ENCODE measurements at regions not wholly inside any gene's neighbourhood (a gene's known extent, or its start where the extent isn't known, plus 50 kb on each side); places are given as distances from the start of the nearest gene placed in this dataset.
"Not testable (repeated sequence)": the region's sequence is repeated elsewhere in the genome, so short reads cannot be mapped to it uniquely, and the experiment has no call there.

GRCh38 chr1:96521994-96522760 lies 199.4 kb upstream of the PTBP2 start:
- no peak for DNase-seq

DNA sequence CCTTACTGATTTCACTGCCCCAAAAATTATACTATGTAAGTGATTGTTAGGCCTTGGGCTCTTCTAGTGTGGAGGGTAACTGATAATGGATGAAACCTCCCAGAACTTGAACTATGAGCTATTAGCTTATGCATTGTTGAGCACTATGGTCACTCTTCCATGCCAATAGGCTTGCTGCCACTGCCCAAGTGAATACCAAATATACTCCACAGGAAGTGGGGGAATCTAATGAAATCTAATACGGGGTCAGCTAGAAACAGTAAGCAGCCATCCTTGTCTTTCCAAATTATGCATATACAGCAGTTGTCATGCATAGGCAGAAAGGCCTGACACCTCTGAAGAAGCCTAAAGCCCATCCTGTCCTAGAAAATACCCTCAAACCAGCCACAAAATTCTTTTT lies 198.7 kb upstream of the PTBP2 start:
- DNase-seq: no peak

GRCh38 chr1:96524100-96524499 lies 197.5 kb upstream of the PTBP2 start:
- no peak for DNase-seq

DNA sequence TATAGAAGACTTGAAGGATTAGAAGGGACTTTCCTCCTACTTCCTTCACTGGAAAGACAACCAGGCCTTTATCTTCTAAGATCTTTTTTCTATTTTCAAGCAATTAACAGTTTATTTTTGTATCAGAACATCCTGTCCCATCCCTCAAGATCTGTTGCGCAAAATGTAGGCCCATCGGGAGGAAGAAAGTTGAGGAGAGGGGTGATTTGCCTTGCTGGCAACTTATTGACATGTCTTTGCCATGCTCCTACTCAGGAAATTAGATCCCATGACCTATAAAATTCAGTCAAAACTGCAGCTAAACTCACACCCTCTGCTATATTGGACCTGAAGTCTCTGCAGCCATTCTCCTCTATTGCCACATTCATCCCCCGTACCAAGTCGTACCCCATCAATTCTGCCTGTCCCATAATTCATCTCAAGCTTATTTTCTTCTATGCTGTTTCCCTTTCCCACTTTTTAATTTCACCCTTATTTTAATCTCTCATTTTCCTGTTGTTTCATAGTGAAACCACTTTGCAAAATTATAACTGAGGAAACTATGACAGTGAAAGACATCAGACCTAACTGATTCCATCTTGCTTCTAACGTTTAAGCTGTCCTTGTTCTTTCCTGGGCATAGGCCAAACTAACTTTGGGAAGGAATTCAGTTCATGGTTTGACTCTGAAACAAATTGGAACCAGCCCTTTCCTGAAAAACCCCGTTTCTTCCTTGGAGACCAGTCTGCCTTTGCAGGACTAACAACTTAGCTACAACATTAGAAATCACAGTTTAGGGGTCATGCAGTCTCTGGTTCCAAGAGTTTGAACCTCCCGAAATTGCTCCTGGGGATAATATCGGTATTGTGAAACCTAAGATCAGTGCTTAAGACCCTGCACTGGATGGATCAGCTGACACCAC lies 195.7 kb upstream of the PTBP2 start:
- DNase-seq: no peak

- not testable (repeated sequence) for DNase-seq
Measured at GRCh38 chr1:96528672-96529071, 192.9 kb upstream of the PTBP2 start.

DNA sequence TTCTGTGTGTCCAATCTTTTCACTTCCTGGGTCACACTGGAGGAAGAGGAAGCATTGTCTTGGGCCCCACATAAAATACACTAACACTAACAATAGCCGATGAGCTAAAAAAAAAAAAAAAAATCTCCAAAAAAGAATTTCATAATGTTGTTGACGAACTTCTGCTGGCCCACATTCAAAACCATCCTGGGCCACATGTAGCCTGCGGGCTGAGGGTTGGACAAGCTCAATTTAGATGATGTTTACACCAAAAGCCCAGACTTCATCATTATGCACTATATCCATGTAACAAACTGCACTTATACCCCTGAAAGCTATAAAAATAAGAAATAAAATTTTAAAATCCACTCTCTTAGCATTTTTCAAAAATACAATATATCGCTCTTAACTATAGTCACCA lies 187.8 kb upstream of the PTBP2 start:
- no peak for DNase-seq

- no peak for DNase-seq
Measured at GRCh38 chr1:96536581-96536980, 185.0 kb upstream of the PTBP2 start.

DNA sequence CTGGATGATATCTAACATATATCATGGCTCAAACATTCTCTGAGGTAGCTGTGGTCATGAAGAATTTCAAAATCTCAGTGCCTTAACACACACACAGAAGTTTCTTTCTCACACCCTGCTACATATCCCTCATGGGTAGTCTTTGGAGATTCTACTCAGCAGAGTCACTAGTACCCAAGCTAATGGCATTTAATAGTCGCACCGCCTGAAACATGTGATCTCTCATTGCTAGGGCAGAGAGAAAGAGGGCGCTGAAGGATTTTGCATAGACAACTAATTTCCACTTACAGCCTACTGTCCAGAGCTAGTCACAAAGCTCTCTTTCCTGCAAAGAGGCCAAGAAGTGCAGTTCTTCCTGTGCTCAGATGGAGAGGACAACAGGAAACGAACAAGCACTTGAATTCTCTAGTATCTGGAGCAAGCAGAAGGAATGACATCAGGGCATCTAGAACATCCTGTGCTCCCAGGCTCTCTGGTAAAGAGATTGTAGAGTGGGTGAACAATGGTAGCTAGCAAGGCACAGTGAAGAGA lies 183.4 kb upstream of the PTBP2 start:
- no peak for DNase-seq

DNA sequence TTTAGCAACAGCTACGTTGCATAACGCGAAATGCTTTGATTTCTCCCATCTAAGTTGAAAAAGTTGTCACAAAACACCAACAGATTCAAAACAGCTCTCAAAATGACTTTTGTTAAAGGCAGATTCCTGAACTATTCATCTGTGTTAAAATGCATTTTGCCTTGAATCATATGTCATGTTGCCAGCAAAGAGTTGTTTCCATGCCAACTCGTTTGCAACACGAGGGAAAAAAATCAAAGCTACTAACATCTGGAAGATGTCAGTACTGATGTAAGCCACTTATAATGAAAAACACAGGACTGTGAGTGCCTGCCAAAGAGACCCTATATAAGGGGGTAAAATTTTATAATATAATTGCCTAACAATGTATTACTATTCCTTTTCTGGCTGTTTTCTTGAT lies 182.7 kb upstream of the PTBP2 start:
- DNase-seq: no peak

- DNase-seq: no peak
Measured at GRCh38 chr1:96541491-96541890, 180.1 kb upstream of the PTBP2 start.

- DNase-seq: no peak
Measured at GRCh38 chr1:96544051-96544830, 177.3 kb upstream of the PTBP2 start.

- no peak for DNase-seq
Measured at GRCh38 chr1:96544831-96545221, 176.8 kb upstream of the PTBP2 start.

DNA sequence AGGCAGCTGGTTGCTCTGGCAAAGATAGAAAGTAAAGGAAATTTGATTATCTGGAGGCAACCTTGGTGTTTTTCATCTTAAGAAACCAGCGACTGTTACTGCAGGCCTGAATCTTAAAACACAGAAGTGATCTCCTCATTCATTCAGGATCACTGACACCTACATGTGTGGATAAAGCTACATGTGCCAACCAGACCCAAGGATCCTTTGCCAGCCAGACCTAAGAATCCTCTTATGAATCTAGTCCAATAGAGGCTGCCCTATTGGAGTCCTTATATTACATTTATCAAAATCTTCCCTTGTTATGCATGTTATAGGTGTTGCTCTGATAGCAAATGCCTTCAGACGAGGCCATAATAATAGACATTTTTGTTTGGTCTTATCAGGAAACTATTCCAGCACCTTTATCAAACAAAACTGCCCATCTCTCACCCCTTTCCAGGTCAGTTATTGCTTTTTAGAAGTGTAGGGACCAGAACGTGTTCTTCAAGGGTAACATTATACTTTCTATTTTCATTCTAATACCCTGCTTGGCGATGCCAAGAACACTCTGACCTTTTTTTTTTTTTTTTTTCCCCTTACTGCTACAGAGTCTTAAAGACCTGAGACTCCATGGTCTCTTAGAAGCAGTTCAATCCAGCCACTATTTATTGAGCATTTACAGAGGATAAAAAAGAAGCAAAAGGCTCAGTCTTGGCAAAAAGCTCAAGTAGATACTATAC lies 175.5 kb upstream of the PTBP2 start:
- DNase-seq: no peak

DNA sequence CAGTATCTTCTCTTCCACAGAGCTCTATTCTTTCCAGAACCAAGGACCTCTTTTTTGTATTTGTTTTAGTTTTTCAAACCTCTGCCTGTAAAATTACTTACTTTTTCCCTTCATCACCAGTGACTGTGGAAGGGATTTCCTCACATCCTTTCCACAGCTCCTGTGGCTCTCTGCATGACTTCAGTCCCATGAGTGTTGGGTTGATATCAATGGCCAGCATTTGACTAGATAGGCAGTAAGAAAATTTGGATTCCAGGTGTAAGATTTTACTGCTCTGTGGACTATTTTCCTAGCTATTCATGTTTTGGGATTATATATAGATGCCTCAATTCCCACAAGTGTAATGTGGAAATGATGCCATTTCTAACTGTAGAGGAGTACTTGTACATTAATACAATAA lies 171.5 kb upstream of the PTBP2 start:
- no peak for DNase-seq

- no peak for DNase-seq
Measured at GRCh38 chr1:96552451-96552850, 169.1 kb upstream of the PTBP2 start.

- no peak for DNase-seq
Measured at GRCh38 chr1:96553811-96554210, 167.8 kb upstream of the PTBP2 start.

GRCh38 chr1:96554364-96554763 lies 167.2 kb upstream of the PTBP2 start:
- DNase-seq: no peak

- no peak for DNase-seq
Measured at GRCh38 chr1:96557336-96557735, 164.2 kb upstream of the PTBP2 start.

GRCh38 chr1:96558635-96559034 lies 162.9 kb upstream of the PTBP2 start:
- no peak for DNase-seq

GRCh38 chr1:96559181-96559580 lies 162.4 kb upstream of the PTBP2 start:
- DNase-seq: no peak

DNA sequence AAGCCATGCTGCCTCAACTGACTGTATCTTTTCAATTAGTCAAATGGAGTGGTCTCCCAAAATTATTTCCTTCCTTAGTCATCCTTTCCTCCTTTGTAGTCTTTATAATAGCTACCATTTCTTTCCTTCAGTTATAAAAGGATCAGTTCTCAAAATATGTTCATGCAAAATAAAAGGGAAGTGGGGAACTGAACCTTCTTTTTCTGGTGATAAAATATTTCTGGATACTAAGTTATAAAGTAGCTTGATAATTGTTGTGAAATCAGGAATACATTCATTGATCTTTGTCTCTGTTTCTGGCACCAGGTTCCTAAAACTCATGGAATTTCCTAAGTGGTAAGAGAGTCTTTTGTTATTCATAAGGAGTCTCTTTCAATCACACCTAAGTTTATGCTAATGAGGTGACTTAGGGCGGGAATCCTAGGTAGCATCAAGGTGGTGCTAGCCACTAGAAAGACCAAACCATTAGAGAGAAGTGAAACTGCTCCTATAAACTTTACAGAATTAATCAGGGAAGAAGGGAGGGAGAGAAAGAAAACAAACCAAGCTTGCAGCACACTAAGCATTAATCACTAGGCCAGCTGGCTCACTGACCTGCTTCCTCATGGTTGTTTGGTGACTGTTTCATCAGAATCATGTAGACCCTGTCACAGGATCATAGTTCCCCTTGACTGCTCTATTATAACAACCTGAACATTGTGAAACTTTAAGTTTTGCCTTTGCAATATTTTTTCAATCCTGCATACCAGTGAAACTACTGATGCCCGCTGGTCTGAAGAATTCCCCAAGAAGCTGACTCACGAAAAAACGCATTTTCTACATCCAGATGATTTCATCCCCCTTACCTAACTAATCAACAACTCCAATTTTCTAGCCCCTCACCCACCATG lies 161.6 kb upstream of the PTBP2 start:
- no peak for DNase-seq

Data from NCI-H2081 (cell line).